GM21423 (cell line): ENCODE measurements at regions not wholly inside any gene's neighbourhood (a gene's known extent, or its start where the extent isn't known, plus 50 kb on each side); places are given as distances from the start of the nearest gene placed in this dataset.
"Not testable (repeated sequence)": the region's sequence is repeated elsewhere in the genome, so short reads cannot be mapped to it uniquely, and the experiment has no call there.

ENCODE experiments used
- ATAC-seq: cut with Tn5 transposase; IDR thresholded peaks from one replicate; pipeline ENCODE4 v1.9.1; 2021; ENCODE audit warnings: mild to moderate bottlenecking, moderate library complexity; ENCODE audit not compliant: unreplicated experiment

DNA sequence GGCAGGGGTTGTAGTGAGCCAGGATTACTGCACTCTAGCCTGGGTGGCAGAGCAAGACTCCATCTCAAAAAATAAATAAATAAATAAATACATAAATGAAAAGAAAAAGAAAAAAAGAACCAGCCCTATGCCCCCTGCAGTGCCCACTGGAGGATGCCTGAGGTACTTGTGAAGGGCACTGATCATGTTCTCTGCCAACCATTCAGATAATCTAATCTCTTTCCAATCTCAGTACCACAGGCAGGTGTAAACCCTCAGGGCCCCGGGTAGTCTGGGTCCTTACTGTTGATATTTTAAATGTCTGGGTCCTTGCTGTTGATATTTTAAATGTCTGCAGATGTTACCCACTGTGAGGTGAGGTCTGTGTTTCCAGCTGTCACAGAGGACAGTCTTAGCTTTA, 321.8 kb upstream of the ADCY2 start:
- ATAC-seq, result no peak

- ATAC-seq, result no peak
Measured at GRCh38 chr5:7075470-7075869, 320.5 kb upstream of the ADCY2 start.

- ATAC-seq, result no peak
Measured at GRCh38 chr5:7078101-7078500, 317.8 kb upstream of the ADCY2 start.

GRCh38 chr5:7078901-7079300, 317.0 kb upstream of the ADCY2 start:
- ATAC-seq, result no peak

DNA sequence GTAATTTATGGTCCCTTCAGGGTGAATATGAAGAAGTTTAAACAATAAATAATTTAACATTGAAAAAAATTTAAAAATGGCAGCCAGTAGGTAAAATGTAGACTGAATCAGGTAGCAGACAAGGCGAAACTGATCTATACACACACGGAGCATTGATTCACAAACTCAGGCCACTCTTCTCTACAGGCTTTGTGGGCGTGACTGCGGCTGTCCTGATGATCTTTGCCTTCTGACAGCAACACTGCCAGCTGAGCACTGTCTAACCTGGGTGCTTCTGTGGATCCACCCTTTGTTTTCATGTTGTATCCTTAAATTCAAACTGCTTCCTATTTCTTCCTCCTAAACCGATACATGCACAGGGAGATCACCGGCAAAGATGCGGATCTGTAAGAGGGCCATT, 315.4 kb upstream of the ADCY2 start:
- ATAC-seq, result no peak

DNA sequence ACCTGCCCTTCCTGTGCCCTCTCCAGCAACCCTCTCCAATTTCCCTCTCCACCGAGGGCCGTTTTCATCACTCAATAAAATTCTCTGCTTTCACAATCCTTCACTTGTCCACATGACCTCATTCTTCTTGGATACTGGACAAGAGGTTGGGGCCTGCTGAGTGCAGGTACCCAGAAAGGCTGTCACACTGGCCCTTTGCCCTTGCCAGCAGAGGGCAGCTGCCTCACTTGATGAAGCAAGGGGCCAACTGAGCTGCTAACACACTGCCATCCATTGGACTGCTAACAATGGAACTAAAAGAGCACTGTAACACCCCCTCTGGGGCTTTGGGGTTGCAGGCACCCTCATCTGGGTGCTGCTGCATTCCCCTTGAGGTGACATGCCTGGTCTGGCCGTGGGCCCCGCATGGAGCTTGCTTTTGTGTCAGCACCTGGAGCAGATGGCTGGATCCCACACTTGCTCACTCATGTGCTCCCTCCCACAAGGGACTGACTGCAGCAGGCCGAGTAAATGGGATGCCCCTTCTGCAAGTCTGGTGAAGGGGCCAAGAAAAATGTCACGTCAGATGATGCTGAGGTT, 308.1 kb upstream of the ADCY2 start:
- no peak for ATAC-seq

DNA sequence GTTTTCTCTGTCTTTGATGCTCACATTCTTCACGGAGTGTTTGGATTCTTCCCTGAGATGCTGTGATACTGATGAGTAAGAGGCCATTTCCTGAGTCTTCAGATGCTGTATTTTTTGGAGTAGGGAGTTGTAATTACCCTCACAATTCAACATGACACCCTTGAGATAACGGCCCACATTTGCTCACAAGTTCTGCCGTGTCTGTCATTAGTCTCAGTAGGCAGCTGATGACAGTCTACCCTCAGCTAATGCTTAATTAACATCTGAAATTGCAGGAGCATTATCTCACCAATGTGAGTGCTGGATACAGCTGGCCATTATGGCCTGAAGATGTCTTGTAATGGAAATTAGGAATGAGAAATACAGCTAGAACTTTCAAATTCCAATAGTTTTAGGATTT, 307.1 kb upstream of the ADCY2 start:
- no peak for ATAC-seq

DNA sequence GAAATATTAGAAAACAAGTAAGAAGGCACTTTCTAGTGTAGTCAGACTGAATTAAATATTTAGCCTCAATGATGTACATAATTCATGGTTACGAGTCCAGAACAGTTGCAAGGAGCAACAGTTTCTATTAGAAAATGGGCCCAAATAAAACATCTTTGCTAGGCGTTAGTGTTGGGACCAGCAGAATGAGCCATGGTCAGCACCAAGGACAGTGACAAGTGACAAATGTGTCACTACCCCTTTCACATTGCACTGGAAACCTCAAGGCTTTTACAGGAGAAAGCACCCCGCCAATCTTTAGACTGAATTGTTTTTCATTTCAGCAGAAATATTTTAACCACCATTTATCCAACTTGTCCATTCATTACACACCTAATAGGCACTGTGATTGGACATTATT, 301.3 kb upstream of the ADCY2 start:
- ATAC-seq, result no peak

DNA sequence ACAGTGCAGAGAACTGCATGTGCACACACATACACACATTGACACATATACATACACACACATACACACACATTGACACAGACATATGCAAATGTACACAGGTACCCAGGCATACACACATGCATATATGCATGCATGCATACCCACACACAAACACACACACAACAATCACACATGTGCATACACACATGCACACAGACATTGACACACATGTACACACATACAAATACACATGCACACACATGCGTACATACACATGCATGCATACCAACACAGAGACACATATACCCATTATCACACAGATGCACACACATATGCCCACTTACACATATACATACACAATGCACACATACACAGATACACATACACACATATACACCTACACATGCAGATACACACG, 299.6 kb upstream of the ADCY2 start:
- no peak for ATAC-seq

GRCh38 chr5:7105358-7105757, 290.6 kb upstream of the ADCY2 start:
- no peak for ATAC-seq

GRCh38 chr5:7117961-7118360, 278.0 kb upstream of the ADCY2 start:
- no peak for ATAC-seq

GRCh38 chr5:7131680-7132079, 264.3 kb upstream of the ADCY2 start:
- no peak for ATAC-seq

GRCh38 chr5:7146886-7147285, 249.1 kb upstream of the ADCY2 start:
- ATAC-seq, result no peak

DNA sequence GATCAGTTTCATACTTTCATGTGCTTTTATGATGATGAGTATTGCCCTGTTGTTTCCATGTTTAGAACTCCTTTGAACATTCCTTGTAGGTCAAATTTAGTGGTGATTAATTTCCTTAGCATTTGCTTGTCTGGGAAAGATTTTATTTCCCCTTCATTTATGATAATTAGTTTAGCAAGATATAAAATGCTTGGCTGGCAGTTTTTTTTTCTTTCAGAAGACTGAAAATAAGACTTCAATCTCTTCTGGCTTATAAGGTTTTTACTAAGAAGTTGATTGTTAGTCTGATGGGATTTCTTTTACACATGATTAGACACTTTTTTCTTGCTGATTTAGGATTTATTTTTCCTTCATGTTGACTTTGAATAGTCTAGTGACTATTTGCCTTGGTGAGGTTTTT, 238.9 kb upstream of the ADCY2 start:
- no peak for ATAC-seq

- no peak for ATAC-seq
Measured at GRCh38 chr5:7169240-7169878, 226.6 kb upstream of the ADCY2 start.

DNA sequence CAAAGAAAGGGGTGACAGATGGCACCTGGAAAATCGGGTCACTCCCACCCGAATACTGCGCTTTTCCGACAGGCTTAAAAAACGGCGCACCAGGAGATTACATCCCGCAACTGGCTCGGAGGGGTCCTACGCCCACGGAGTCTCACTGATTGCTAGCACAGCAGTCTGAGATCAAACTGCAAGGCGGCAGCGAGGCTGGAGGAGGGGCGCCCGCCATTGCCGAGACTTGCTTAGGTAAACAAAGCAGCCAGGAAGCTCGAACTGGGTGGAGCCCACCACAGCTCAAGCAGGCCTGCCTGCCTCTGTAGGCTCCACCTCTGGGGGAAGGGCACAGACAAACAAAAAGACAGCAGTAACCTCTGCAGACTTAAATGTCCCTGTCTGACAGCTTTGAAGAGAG, 225.2 kb upstream of the ADCY2 start:
- not testable (repeated sequence) for ATAC-seq

DNA sequence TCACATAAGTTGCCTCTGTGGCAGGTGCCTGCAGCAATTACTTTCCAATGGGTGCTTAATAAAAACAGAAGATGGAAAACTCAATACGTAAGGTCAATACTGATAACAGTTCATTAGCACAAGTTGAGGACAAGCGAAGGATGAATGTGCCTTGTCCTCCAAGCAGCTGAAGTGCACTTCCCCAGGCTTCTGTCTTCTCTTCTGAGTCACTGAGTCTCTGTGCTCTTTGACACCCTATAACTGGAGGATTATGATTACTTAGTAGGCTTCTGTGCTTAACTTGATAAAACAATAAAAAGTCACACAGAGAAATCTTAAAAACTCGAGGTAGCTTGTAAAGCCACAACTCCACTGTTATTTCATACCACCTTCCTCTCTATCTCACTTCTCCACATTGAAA, 216.6 kb upstream of the ADCY2 start:
- ATAC-seq, result no peak

GRCh38 chr5:7181841-7182240, 214.1 kb upstream of the ADCY2 start:
- ATAC-seq, result no peak

GRCh38 chr5:7185742-7186141, 210.2 kb upstream of the ADCY2 start:
- no peak for ATAC-seq

GRCh38 chr5:7186818-7187217, 209.1 kb upstream of the ADCY2 start:
- ATAC-seq, result no peak

DNA sequence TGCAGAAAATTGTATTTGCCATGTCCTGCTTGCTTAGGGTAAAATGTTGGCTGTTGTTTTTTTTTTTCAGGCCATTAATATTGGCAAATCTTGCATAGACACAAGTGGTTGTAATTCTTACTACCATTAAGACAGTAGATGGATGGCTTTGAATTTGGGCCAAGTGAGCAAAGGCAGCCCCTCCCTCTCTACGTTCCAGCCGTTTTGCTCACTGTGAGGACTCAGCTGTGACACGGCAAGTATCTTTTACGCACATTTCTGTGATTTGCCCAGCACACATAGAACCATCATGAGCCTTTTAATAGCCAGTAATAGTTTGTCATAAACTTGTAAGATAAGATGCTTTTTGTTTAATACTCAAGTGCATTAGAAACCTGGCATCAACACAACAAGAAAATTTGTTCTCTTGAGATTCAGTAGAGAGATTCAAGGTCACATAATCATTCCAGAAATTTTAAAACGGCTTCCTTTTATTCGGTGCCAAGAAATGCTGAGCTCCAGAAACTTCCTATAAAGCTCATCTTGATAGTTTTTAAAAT, 205.2 kb upstream of the ADCY2 start:
- ATAC-seq, result no peak

DNA sequence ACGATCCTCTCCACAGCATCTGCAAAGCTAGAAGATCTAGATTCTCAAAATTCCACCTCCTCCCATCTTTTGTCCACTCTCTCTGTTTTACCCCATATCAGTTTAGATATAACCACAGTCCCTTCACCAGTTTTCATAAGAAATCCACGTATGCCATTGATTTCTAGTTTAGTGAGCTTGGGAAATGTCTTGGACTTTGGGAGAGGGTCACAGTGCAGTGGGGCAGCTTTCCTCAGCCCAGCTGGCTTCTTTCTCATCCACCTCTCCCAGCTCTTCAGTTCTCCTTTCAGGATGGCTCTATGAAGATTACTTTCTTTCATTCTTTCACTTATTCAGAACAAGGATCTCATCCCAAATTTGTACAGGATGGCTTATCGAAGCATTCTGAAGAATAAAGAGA, 203.9 kb upstream of the ADCY2 start:
- no peak for ATAC-seq

DNA sequence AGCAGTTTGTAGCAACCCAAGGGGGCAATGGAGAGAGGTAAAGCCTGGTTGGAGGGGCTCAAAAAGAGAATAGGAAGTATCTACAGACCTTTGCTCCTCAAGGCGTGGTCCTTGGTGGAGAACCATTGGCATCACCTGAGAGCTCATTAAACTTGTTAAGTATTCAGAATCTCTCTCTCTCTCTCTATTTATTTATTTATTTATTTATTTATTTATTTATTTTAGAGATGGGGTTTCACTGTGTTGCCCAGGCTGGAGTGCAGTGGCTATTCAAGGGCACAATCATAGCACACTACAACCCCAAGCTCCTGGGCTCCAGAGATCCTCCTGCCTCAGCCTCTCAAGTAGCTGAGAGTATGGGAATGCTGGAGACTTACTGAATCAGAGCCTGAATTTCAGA, 193.1 kb upstream of the ADCY2 start:
- no peak for ATAC-seq
